Tibial nerve (tissue), 4 donors: ENCODE measurements at regions not wholly inside any gene's neighbourhood (a gene's known extent, or its start where the extent isn't known, plus 50 kb on each side); places are given as distances from the start of the nearest gene placed in this dataset.

Experiments used
- DNase-seq, 2 donors: peaks; one replicate each; pipeline ENCODE4 v3.0.0-alpha.2; 2019; ENCODE audit warnings: low spot score in 2 of 2
- H3K27ac ChIP-seq, 4 donors: fragments of 200-600 bp; sonication (generic) in 3 of 4; one replicate each; pipeline ENCODE4 v1.5.1; 2017 to 2019; ENCODE audit warnings: mild to moderate bottlenecking in 1 of 4
- H3K27me3 ChIP-seq, 2 donors: fragments of 200-600 bp; sonication (generic) in 1 of 2; one replicate each; pipeline versions ENCODE4 v1.5.1 to v1.6.0; 2017 to 2019
- H3K36me3 ChIP-seq, 3 donors: fragments of 200-600 bp; sonication (generic); one replicate each; pipeline ENCODE4 v1.5.1; 2018 to 2019
- H3K4me1 ChIP-seq, 4 donors: fragments of 200-600 bp; sonication (generic) in 3 of 4; one replicate each; pipeline ENCODE4 v1.5.1; 2017 to 2019
- H3K4me3 ChIP-seq, 4 donors: fragments of 200-600 bp; sonication (generic) in 3 of 4; one replicate each; pipeline ENCODE4 v1.5.1; 2017 to 2019; ENCODE audit warnings: mild to moderate bottlenecking in 1 of 4, moderate library complexity in 1 of 4
- H3K9me3 ChIP-seq, 4 donors: fragments of 200-600 bp; sonication (generic) in 3 of 4; one replicate each; pipeline ENCODE4 v1.5.1; 2017 to 2019
- EP300 ChIP-seq, 2 donors: sonication (generic); formaldehyde crosslinking; IDR thresholded peaks; one replicate each; pipeline ENCODE4 v1.6.1; 2017; ENCODE audit warnings: antibody characterized with exemption in 2 of 2, mild to moderate bottlenecking in 1 of 2
- POLR2A ChIP-seq, 2 donors: fragments of 450-650 bp; IDR thresholded peaks; one replicate each; pipeline ENCODE4 v1.6.1; 2017; ENCODE audit warnings: antibody characterized with exemption in 2 of 2, mild to moderate bottlenecking in 2 of 2, moderate library complexity in 2 of 2
- WGBS, 2 donors: methylation state at CpG; one replicate each; pipeline ENCODE4 v1.1.5; 2018; 5-methylcytosine and 5-hydroxymethylcytosine counted together
- TF ChIP-seq, protein P1 (sequence below), 5 experiments: fragments of 200-600 bp in 3 of 5; fragments of 450-650 bp in 2 of 5; sonication (generic) in 3 of 5; IDR thresholded peaks; one replicate each; pipeline ENCODE4 v1.5.1; 2016 to 2019; ENCODE audit warnings: antibody characterized with exemption in 5 of 5, mild to moderate bottlenecking in 3 of 5, moderate library complexity in 2 of 5

DNA sequence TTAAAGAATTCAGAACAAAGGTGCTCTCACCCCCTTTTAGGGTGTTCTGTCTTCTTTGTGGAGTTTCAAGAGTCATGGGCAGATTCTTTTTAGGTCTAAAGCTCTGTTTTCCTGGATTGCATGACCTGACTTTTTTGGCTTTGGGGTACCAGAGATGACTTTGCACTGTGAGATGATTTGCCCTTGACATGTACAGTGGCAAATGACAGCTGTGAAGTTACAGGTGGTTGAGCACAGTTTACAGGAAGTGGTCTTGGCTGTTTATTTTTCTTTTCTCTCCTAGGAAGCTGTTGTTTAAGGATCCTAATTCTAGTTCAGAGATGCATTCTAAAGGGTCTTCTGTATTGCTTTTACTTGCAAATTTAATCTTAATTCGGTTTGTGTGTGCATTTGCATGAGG lies 83.8 kb upstream of the METAP2 start:
- Histone ChIP-seq H3K27me3 (no peaks in the 10 kb centered on the region), H3K4me1 (peaks cover 0 to 12% (median 0%) of the 10 kb centered on the region in 4 donors), H3K4me3 (no peak overlapping the region), H3K36me3 (no peaks in the 10 kb centered on the region), H3K27ac (no peak overlapping the region), H3K9me3 (no peaks in the 10 kb centered on the region)
- 60 to 70% methylated on average over 1 of the region's 1 CpG for WGBS, 2 donors
- DNase-seq, result no peak
- TF ChIP-seq, protein P1, sequence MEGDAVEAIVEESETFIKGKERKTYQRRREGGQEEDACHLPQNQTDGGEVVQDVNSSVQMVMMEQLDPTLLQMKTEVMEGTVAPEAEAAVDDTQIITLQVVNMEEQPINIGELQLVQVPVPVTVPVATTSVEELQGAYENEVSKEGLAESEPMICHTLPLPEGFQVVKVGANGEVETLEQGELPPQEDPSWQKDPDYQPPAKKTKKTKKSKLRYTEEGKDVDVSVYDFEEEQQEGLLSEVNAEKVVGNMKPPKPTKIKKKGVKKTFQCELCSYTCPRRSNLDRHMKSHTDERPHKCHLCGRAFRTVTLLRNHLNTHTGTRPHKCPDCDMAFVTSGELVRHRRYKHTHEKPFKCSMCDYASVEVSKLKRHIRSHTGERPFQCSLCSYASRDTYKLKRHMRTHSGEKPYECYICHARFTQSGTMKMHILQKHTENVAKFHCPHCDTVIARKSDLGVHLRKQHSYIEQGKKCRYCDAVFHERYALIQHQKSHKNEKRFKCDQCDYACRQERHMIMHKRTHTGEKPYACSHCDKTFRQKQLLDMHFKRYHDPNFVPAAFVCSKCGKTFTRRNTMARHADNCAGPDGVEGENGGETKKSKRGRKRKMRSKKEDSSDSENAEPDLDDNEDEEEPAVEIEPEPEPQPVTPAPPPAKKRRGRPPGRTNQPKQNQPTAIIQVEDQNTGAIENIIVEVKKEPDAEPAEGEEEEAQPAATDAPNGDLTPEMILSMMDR (IDR thresholded peaks at IDR 0.05), result no peak
- no peak for TF ChIP-seq EP300 (IDR thresholded peaks at IDR 0.05)
- no peak for TF ChIP-seq POLR2A (IDR thresholded peaks at IDR 0.05)

DNA sequence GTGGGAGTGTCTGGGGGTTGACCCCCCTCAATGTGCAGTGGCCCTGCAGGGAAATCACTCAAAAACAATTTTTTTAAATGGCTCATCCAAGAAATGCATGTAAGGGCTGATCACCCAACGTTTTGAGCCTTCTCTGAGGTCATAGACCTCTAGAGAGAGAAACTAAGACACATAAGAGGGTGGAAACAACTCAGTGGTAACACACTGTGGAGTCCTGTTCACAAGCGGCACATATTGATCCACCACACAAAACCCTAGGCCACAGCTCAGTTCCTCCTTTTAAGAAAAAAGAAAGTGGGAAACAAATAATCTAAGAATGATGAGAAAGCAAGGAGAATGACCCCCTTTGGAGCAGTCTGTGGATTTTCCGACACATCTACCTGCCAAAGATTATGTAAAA lies 83.0 kb upstream of the METAP2 start:
- no peaks in the 10 kb centered on the region for H3K27me3 ChIP-seq
- no peak overlapping the region for H3K27ac ChIP-seq
- 73% methylated on average over 3 of the region's 3 CpGs for WGBS, 2 donors
- TF ChIP-seq POLR2A (IDR thresholded peaks at IDR 0.05) (no peak), EP300 (IDR thresholded peaks at IDR 0.05) (no peak)
- TF ChIP-seq, protein P1 (IDR thresholded peaks at IDR 0.05), result no peak
- H3K36me3 ChIP-seq, result no peaks in the 10 kb centered on the region
- no peak for DNase-seq
- peaks cover 0 to 5% (median 0%) of the 10 kb centered on the region in 4 donors for H3K4me1 ChIP-seq
- H3K9me3 ChIP-seq, result no peaks in the 10 kb centered on the region
- no peak overlapping the region for H3K4me3 ChIP-seq

DNA sequence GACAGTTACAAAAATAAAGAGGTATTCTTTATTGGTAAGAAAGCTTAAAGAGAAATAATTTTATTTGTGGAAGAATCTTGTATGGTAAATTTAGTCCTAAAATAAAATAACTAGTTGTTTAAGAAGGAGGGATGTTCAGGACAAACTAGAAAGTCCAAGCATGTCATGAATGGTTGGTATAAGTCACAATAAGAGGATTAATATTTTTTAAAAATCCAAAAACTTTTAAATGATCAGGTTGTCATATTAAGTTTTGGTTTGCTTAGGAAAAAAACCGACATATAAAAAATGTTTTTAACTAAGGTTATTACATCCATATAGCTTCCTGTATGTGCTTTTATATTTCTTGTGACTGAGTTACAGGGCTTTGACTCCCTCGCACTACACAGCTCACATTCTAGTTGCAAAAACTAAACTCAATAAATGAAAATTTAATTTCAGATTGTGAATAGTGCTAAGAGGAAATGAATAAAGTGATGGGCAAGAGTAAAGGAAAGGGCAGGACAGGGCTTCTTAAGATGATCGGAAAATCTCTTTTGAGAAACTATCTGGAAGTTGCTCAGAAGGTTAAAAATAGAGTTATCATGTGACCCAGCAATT lies 80.7 kb upstream of the METAP2 start:
- no peaks in the 10 kb centered on the region for H3K4me1 ChIP-seq
- no peak overlapping the region for H3K4me3 ChIP-seq
- H3K27me3 ChIP-seq, result no peaks in the 10 kb centered on the region
- no peak overlapping the region for H3K27ac ChIP-seq
- no peaks in the 10 kb centered on the region for H3K36me3 ChIP-seq
- DNase-seq, result no peak
- TF ChIP-seq, protein P1 (IDR thresholded peaks at IDR 0.05), result no peak
- WGBS, 2 donors, result 85 to 86% methylated on average over 3 of the region's 3 CpGs
- no peaks in the 10 kb centered on the region for H3K9me3 ChIP-seq

DNA sequence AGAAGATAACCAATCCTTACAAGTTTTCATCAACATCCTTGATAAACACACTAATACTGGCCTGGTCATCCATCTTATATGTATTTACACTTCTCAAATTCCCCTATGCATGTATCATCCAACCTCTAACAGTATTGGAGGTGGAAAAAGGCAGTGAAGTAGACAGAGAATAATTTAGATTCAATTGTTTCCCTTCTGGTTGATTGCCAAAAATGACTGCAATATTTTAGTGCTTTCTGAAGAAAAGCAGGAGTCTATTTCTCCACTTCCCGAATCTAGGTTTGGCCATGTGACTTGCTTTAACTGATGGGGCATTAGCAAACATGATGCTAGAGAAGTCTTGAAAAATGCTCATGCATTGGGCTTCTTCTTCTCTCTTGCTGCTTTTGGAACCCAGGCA lies 78.3 kb upstream of the METAP2 start:
- Histone ChIP-seq H3K9me3 (no peaks in the 10 kb centered on the region), H3K4me3 (no peak overlapping the region), H3K27ac (no peak overlapping the region), H3K4me1 (no peaks in the 10 kb centered on the region), H3K36me3 (no peaks in the 10 kb centered on the region), H3K27me3 (no peaks in the 10 kb centered on the region)
- DNase-seq, result no peak
- 44 to 58% methylated on average over 1 of the region's 1 CpG for WGBS, 2 donors
- TF ChIP-seq POLR2A (IDR thresholded peaks at IDR 0.05), result no peak
- TF ChIP-seq, protein P1 (IDR thresholded peaks at IDR 0.05), result no peak

DNA sequence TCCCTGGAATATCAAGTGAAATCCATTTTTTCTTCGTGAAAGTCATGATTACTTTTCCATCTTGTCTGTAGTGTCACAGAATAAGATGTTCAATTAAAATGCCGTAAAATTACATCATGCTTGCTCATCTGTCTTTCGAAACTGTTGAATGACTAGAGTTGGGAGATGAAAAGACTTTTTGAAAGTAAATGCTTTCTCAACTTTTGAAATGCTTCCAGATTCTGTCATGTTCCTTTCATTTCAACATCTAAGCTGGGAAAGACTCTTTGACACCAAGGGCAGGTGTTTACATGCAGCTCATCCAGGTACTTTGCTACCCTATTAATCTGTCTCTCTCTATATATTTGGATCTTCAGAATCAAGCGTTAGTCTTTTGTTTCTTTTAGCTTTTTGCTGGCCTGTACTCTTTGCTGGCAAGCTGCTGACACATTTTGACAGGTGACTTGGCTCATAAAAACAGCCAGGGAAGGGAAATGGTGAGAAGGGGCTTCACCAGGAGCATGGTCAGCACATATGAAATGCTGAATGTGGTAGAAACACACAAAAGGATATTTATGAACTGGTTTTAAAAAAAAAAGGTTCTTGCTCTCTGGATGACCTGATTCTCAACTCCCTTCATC lies 77.0 kb upstream of the METAP2 start:
- Histone ChIP-seq H3K36me3 (no peaks in the 10 kb centered on the region), H3K4me3 (no peak overlapping the region), H3K27ac (no peak overlapping the region), H3K9me3 (no peaks in the 10 kb centered on the region), H3K4me1 (no peaks in the 10 kb centered on the region), H3K27me3 (no peaks in the 10 kb centered on the region)
- peak in 1 of 2 donors; percentile 15 for TF ChIP-seq EP300 (IDR thresholded peaks at IDR 0.05)
- TF ChIP-seq, protein P1 (IDR thresholded peaks at IDR 0.05), result no peak
- DNase-seq, result no peak
- WGBS, 2 donors, result 50 to 64% methylated on average over 4 of the region's 4 CpGs
